WTC11 (cell line): ENCODE measurements at regions not wholly inside any gene's neighbourhood (a gene's known extent, or its start where the extent isn't known, plus 50 kb on each side); places are given as distances from the start of the nearest gene placed in this dataset.

ENCODE experiments used
- ATAC-seq: fragments of 200-7000 bp; cut with Tn5 transposase; 2 replicates; pipeline ENCODE4 v1.10.0; 2021; ENCODE audit warnings: mild to moderate bottlenecking, moderate library complexity
- CTCF ChIA-PET: fragments of 300-600 bp; sonication (Branson Sonifier 250); formaldehyde crosslinking; loops from one replicate; lab custom pipeline; 2021; ENCODE audit warnings: antibody characterized with exemption; lab: Charles Lee
- POLR2A ChIA-PET: fragments of 350-600 bp; sonication (Branson Sonifier 250); formaldehyde crosslinking; loops from one replicate; lab custom pipeline; 2021; ENCODE audit warnings: antibody characterized with exemption; lab: Charles Lee
- DNase-seq: peaks from one replicate; pipeline ENCODE4 v3.0.0; 2021; ENCODE audit warnings: low spot score
- H3K27ac Mint-ChIP-seq: 2 replicates; pipeline ENCODE4 v1.8.0; 2021; ENCODE audit warnings: mixed read lengths
- H3K27me3 Mint-ChIP-seq: 2 replicates; pipeline ENCODE4 v1.8.0; 2021; ENCODE audit warnings: low read depth, mild to moderate bottlenecking, moderate library complexity, mixed read lengths
- H3K36me3 Mint-ChIP-seq: 2 replicates; pipeline ENCODE4 v1.8.0; 2021; ENCODE audit warnings: mixed read lengths
- H3K4me1 Mint-ChIP-seq: 2 replicates; pipeline ENCODE4 v1.8.0; 2022; ENCODE audit warnings: mixed read lengths
- H3K4me3 Mint-ChIP-seq: 2 replicates; pipeline ENCODE4 v1.8.0; 2021; ENCODE audit warnings: mild to moderate bottlenecking, moderate library complexity, mixed read lengths
- H3K9me3 Mint-ChIP-seq: 2 replicates; pipeline ENCODE4 v1.8.0; 2021; ENCODE audit warnings: mixed read lengths
- CREM ChIP-seq: sonication (generic); formaldehyde crosslinking; IDR thresholded peaks from 2 replicates; pipeline ENCODE4 v1.8.1; 2022; ENCODE audit warnings: mild to moderate bottlenecking, missing genetic modification reagents, moderate library complexity
- HMGA2 ChIP-seq: fragments of 250-450 bp; sonication (Bioruptor Pico); IDR thresholded peaks from 2 replicates; pipeline ENCODE4 v1.4.0; 2021; ENCODE audit warnings: mild to moderate bottlenecking, moderate library complexity
- JUN ChIP-seq: sonication (generic); formaldehyde crosslinking; IDR thresholded peaks from 2 replicates; pipeline ENCODE4 v1.8.0; 2023; ENCODE audit warnings: mild to moderate bottlenecking, missing genetic modification reagents
- MXD4 ChIP-seq: fragments of 250-450 bp; sonication (Bioruptor Pico); IDR thresholded peaks from 2 replicates; pipeline ENCODE4 v1.8.0; 2021; ENCODE audit warnings: mild to moderate bottlenecking, moderate library complexity, borderline replicate concordance
- NR1H2 ChIP-seq: sonication (generic); formaldehyde crosslinking; IDR thresholded peaks from 2 replicates; pipeline ENCODE4 v1.9.0; 2021; ENCODE audit warnings: mild to moderate bottlenecking, moderate library complexity, missing genetic modification reagents
- NR3C1 ChIP-seq: sonication (generic); formaldehyde crosslinking; conservative IDR thresholded peaks from 2 replicates; pipeline ENCODE4 v1.8.1; 2023; ENCODE audit warnings: low read depth, mild to moderate bottlenecking, missing genetic modification reagents
- OVOL2 ChIP-seq: fragments of 250-450 bp; sonication (Bioruptor Pico); IDR thresholded peaks from 2 replicates; pipeline ENCODE4 v1.9.0; 2021; ENCODE audit warnings: mild to moderate bottlenecking, borderline replicate concordance
- STAT6 ChIP-seq: sonication (generic); formaldehyde crosslinking; conservative IDR thresholded peaks from 2 replicates; pipeline ENCODE4 v1.8.1; 2023; ENCODE audit warnings: mild to moderate bottlenecking, low read depth, missing genetic modification reagents, moderate library complexity
- TEAD4 ChIP-seq: sonication (generic); formaldehyde crosslinking; IDR thresholded peaks from 2 replicates; pipeline ENCODE4 v1.8.0; 2022; ENCODE audit warnings: mild to moderate bottlenecking, missing genetic modification reagents
- ZBTB21 ChIP-seq: sonication (generic); formaldehyde crosslinking; IDR thresholded peaks from 2 replicates; pipeline ENCODE4 v1.8.1; 2023; ENCODE audit warnings: mild to moderate bottlenecking, missing genetic modification reagents, borderline replicate concordance
- ZNF121 ChIP-seq: sonication (generic); formaldehyde crosslinking; IDR thresholded peaks from 2 replicates; pipeline ENCODE4 v1.8.0; 2023; ENCODE audit warnings: missing genetic modification reagents
- ZNF671 ChIP-seq: fragments of 250-450 bp; sonication (Bioruptor Pico); IDR thresholded peaks from 2 replicates; pipeline ENCODE4 v1.8.0; 2021; ENCODE audit warnings: mild to moderate bottlenecking
- TF ChIP-seq, protein P1 (sequence below): sonication (generic); formaldehyde crosslinking; IDR thresholded peaks from 2 replicates; pipeline ENCODE4 v1.8.1; 2022; ENCODE audit warnings: low read depth, missing genetic modification reagents, borderline replicate concordance
- TF ChIP-seq, protein P2 (sequence below): fragments of 200-600 bp; IDR thresholded peaks from 2 replicates; pipeline ENCODE4 v1.8.0; 2022; ENCODE audit warnings: antibody characterized with exemption
- TF ChIP-seq, protein P3 (sequence below): sonication (generic); formaldehyde crosslinking; IDR thresholded peaks from 2 replicates; pipeline ENCODE4 v1.8.0; 2022; ENCODE audit warnings: mild to moderate bottlenecking, missing genetic modification reagents
- TF ChIP-seq, protein P4 (sequence below): sonication (generic); formaldehyde crosslinking; IDR thresholded peaks from 2 replicates; pipeline ENCODE4 v1.8.0; 2022; ENCODE audit warnings: missing genetic modification reagents
- TF ChIP-seq, protein P5 (sequence below): sonication (generic); formaldehyde crosslinking; IDR thresholded peaks from 2 replicates; pipeline ENCODE4 v1.8.0; 2022; ENCODE audit warnings: mild to moderate bottlenecking, missing genetic modification reagents

DNA sequence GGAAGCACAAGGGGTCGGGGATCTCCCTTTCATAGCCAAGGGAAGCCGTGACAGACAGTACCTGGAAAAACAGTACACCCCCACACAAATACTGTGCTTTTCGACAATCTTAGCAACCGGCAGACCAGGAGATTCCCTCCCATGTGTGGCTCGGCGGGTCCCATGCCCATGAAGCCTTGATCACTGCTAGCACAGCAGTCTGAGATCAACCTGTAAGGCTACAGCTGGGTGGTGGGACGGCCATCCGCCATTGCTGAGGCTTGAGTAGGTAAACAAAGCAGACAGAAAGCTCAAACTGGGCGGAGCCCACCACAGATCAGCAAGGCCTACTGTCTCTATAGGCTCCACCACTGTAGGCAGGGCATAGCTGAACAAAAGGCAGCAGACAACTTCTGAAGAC, 180.2 kb upstream of the SOX6 start:
- CTCF ChIA-PET, result no interaction called here
- ATAC-seq (no peak), DNase-seq (no peak)
- no peak overlapping the region for H3K4me3 Mint-ChIP-seq
- H3K9me3 Mint-ChIP-seq, result peaks cover 8% of the 10 kb centered on the region
- no peak for TF ChIP-seq ZNF671 (CRISPR knock-in tag)
- TF ChIP-seq ZBTB21 (CRISPR knock-in tag), result no peak
- no peak for TF ChIP-seq JUN
- TF ChIP-seq OVOL2, result no peak
- TF ChIP-seq NR1H2, result no peak
- TF ChIP-seq TEAD4 (CRISPR knock-in tag), result no peak
- TF ChIP-seq HMGA2, result no peak
- no peak for TF ChIP-seq NR3C1 (CRISPR knock-in tag)
- no peak for TF ChIP-seq ZNF121 (CRISPR knock-in tag)
- TF ChIP-seq, protein P1, sequence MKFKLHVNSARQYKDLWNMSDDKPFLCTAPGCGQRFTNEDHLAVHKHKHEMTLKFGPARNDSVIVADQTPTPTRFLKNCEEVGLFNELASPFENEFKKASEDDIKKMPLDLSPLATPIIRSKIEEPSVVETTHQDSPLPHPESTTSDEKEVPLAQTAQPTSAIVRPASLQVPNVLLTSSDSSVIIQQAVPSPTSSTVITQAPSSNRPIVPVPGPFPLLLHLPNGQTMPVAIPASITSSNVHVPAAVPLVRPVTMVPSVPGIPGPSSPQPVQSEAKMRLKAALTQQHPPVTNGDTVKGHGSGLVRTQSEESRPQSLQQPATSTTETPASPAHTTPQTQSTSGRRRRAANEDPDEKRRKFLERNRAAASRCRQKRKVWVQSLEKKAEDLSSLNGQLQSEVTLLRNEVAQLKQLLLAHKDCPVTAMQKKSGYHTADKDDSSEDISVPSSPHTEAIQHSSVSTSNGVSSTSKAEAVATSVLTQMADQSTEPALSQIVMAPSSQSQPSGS (CRISPR knock-in tag), result no peak
- TF ChIP-seq, all 79 proteins: peak for 0
- no peak overlapping the region for H3K27ac Mint-ChIP-seq
- H3K27me3 Mint-ChIP-seq, result peaks cover 15% of the 10 kb centered on the region
- no peaks in the 10 kb centered on the region for H3K4me1 Mint-ChIP-seq
- no peaks in the 10 kb centered on the region for H3K36me3 Mint-ChIP-seq
- POLR2A ChIA-PET, result no interaction called here

GRCh38 chr11:16528639-16529038, 172.3 kb upstream of the SOX6 start:
- no peaks in the 10 kb centered on the region for H3K36me3 Mint-ChIP-seq
- DNase-seq, result no peak
- no peaks in the 10 kb centered on the region for H3K4me1 Mint-ChIP-seq
- peaks cover 8% of the 10 kb centered on the region; the same call in 1 of the 2 replicates for H3K9me3 Mint-ChIP-seq
- no peak overlapping the region for H3K27ac Mint-ChIP-seq
- ChIA-PET CTCF (no interaction called here), POLR2A (no interaction called here)
- H3K4me3 Mint-ChIP-seq, result no peak overlapping the region
- ATAC-seq, result no peak
- TF ChIP-seq CREM (no peak), STAT6 (CRISPR knock-in tag) (no peak), MXD4 (CRISPR knock-in tag) (no peak)
- TF ChIP-seq, protein P2, sequence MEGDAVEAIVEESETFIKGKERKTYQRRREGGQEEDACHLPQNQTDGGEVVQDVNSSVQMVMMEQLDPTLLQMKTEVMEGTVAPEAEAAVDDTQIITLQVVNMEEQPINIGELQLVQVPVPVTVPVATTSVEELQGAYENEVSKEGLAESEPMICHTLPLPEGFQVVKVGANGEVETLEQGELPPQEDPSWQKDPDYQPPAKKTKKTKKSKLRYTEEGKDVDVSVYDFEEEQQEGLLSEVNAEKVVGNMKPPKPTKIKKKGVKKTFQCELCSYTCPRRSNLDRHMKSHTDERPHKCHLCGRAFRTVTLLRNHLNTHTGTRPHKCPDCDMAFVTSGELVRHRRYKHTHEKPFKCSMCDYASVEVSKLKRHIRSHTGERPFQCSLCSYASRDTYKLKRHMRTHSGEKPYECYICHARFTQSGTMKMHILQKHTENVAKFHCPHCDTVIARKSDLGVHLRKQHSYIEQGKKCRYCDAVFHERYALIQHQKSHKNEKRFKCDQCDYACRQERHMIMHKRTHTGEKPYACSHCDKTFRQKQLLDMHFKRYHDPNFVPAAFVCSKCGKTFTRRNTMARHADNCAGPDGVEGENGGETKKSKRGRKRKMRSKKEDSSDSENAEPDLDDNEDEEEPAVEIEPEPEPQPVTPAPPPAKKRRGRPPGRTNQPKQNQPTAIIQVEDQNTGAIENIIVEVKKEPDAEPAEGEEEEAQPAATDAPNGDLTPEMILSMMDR, result no peak
- TF ChIP-seq, protein P3, sequence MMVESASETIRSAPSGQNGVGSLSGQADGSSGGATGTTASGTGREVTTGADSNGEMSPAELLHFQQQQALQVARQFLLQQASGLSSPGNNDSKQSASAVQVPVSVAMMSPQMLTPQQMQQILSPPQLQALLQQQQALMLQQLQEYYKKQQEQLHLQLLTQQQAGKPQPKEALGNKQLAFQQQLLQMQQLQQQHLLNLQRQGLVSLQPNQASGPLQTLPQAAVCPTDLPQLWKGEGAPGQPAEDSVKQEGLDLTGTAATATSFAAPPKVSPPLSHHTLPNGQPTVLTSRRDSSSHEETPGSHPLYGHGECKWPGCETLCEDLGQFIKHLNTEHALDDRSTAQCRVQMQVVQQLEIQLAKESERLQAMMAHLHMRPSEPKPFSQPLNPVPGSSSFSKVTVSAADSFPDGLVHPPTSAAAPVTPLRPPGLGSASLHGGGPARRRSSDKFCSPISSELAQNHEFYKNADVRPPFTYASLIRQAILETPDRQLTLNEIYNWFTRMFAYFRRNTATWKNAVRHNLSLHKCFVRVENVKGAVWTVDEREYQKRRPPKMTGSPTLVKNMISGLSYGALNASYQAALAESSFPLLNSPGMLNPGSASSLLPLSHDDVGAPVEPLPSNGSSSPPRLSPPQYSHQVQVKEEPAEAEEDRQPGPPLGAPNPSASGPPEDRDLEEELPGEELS, result no peak
- TF ChIP-seq, protein P4, sequence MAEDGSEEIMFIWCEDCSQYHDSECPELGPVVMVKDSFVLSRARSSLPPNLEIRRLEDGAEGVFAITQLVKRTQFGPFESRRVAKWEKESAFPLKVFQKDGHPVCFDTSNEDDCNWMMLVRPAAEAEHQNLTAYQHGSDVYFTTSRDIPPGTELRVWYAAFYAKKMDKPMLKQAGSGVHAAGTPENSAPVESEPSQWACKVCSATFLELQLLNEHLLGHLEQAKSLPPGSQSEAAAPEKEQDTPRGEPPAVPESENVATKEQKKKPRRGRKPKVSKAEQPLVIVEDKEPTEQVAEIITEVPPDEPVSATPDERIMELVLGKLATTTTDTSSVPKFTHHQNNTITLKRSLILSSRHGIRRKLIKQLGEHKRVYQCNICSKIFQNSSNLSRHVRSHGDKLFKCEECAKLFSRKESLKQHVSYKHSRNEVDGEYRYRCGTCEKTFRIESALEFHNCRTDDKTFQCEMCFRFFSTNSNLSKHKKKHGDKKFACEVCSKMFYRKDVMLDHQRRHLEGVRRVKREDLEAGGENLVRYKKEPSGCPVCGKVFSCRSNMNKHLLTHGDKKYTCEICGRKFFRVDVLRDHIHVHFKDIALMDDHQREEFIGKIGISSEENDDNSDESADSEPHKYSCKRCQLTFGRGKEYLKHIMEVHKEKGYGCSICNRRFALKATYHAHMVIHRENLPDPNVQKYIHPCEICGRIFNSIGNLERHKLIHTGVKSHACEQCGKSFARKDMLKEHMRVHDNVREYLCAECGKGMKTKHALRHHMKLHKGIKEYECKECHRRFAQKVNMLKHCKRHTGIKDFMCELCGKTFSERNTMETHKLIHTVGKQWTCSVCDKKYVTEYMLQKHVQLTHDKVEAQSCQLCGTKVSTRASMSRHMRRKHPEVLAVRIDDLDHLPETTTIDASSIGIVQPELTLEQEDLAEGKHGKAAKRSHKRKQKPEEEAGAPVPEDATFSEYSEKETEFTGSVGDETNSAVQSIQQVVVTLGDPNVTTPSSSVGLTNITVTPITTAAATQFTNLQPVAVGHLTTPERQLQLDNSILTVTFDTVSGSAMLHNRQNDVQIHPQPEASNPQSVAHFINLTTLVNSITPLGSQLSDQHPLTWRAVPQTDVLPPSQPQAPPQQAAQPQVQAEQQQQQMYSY (CRISPR knock-in tag), result no peak
- TF ChIP-seq, protein P1 (CRISPR knock-in tag), result no peak
- TF ChIP-seq, protein P5, sequence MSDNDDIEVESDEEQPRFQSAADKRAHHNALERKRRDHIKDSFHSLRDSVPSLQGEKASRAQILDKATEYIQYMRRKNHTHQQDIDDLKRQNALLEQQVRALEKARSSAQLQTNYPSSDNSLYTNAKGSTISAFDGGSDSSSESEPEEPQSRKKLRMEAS, result no peak
- peaks cover 4% of the 10 kb centered on the region; the same call in 1 of the 2 replicates for H3K27me3 Mint-ChIP-seq
